H1 (cell line): ENCODE measurements at regions not wholly inside any gene's neighbourhood (a gene's known extent, or its start where the extent isn't known, plus 50 kb on each side); places are given as distances from the start of the nearest gene placed in this dataset.

Experiments used
- CBX8 ChIP-seq: fragments of 300-800, 300-1000 bp; sonication (generic); IDR thresholded peaks from 2 replicates; pipeline ENCODE4 v1.7.1; 2016; ENCODE audit warnings: low read depth, low read length, borderline replicate concordance
- CHD2 ChIP-seq: IDR thresholded peaks from 2 replicates; pipeline ENCODE4 v1.6.1; 2012; ENCODE audit warnings: low read length, improper control_type of control experiment
- HDAC2 ChIP-seq, 2 experiments: fragments of 300-600 bp in 1 of 2; sonication (generic) in 1 of 2; IDR thresholded peaks; 2 replicates each; pipeline ENCODE4 v1.6.1; 2011 to 2012; ENCODE audit warnings: low read depth in 2 of 2, low read length in 2 of 2, mild to moderate bottlenecking in 2 of 2, moderate library complexity in 2 of 2, borderline replicate concordance in 1 of 2, inconsistent platforms in 1 of 2
- SIN3A ChIP-seq, 2 experiments: IDR thresholded peaks in 1 of 2; conservative IDR thresholded peaks in 1 of 2; 2 replicates each; pipeline ENCODE4 v1.6.1; 2011 to 2012; ENCODE audit warnings: low read length in 2 of 2, improper control_type of control experiment in 1 of 2, low read depth in 1 of 2, mild to moderate bottlenecking in 1 of 2
- SUZ12 ChIP-seq: fragments of 200-600 bp; sonication (generic); IDR thresholded peaks from 2 replicates; pipeline ENCODE4 v1.6.1; 2012; ENCODE audit warnings: mild to moderate bottlenecking, inconsistent platforms, low read length, moderate library complexity, mixed read lengths
- TF ChIP-seq, protein P1 (sequence below): fragments of 300-600 bp; sonication (generic); IDR thresholded peaks from 2 replicates; pipeline ENCODE4 v1.7.1; 2012; ENCODE audit warnings: low read length, moderate library complexity, mild to moderate bottlenecking, inconsistent platforms; ENCODE audit not compliant: insufficient replicate concordance

DNA sequence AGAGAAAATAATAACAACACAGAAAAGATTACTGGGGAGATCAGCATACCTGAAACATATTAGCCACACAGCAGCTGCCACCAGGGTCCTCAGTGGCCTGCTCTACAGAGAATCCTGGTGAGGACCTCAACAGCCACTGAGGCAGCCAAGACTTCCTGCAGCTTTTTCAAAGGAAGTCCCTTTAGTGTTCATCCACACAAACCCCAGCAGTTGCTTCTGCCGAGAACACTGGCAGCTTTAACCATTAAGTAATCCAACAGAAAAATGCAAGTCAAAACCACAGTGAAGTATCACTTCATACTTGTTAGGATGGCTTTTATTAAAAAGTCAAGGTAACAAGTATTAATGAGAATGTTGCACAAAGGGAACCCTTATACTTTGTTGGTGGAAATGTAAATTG is 542.0 kb upstream of the GCFC2 start (continued):
- TF ChIP-seq, protein P1, sequence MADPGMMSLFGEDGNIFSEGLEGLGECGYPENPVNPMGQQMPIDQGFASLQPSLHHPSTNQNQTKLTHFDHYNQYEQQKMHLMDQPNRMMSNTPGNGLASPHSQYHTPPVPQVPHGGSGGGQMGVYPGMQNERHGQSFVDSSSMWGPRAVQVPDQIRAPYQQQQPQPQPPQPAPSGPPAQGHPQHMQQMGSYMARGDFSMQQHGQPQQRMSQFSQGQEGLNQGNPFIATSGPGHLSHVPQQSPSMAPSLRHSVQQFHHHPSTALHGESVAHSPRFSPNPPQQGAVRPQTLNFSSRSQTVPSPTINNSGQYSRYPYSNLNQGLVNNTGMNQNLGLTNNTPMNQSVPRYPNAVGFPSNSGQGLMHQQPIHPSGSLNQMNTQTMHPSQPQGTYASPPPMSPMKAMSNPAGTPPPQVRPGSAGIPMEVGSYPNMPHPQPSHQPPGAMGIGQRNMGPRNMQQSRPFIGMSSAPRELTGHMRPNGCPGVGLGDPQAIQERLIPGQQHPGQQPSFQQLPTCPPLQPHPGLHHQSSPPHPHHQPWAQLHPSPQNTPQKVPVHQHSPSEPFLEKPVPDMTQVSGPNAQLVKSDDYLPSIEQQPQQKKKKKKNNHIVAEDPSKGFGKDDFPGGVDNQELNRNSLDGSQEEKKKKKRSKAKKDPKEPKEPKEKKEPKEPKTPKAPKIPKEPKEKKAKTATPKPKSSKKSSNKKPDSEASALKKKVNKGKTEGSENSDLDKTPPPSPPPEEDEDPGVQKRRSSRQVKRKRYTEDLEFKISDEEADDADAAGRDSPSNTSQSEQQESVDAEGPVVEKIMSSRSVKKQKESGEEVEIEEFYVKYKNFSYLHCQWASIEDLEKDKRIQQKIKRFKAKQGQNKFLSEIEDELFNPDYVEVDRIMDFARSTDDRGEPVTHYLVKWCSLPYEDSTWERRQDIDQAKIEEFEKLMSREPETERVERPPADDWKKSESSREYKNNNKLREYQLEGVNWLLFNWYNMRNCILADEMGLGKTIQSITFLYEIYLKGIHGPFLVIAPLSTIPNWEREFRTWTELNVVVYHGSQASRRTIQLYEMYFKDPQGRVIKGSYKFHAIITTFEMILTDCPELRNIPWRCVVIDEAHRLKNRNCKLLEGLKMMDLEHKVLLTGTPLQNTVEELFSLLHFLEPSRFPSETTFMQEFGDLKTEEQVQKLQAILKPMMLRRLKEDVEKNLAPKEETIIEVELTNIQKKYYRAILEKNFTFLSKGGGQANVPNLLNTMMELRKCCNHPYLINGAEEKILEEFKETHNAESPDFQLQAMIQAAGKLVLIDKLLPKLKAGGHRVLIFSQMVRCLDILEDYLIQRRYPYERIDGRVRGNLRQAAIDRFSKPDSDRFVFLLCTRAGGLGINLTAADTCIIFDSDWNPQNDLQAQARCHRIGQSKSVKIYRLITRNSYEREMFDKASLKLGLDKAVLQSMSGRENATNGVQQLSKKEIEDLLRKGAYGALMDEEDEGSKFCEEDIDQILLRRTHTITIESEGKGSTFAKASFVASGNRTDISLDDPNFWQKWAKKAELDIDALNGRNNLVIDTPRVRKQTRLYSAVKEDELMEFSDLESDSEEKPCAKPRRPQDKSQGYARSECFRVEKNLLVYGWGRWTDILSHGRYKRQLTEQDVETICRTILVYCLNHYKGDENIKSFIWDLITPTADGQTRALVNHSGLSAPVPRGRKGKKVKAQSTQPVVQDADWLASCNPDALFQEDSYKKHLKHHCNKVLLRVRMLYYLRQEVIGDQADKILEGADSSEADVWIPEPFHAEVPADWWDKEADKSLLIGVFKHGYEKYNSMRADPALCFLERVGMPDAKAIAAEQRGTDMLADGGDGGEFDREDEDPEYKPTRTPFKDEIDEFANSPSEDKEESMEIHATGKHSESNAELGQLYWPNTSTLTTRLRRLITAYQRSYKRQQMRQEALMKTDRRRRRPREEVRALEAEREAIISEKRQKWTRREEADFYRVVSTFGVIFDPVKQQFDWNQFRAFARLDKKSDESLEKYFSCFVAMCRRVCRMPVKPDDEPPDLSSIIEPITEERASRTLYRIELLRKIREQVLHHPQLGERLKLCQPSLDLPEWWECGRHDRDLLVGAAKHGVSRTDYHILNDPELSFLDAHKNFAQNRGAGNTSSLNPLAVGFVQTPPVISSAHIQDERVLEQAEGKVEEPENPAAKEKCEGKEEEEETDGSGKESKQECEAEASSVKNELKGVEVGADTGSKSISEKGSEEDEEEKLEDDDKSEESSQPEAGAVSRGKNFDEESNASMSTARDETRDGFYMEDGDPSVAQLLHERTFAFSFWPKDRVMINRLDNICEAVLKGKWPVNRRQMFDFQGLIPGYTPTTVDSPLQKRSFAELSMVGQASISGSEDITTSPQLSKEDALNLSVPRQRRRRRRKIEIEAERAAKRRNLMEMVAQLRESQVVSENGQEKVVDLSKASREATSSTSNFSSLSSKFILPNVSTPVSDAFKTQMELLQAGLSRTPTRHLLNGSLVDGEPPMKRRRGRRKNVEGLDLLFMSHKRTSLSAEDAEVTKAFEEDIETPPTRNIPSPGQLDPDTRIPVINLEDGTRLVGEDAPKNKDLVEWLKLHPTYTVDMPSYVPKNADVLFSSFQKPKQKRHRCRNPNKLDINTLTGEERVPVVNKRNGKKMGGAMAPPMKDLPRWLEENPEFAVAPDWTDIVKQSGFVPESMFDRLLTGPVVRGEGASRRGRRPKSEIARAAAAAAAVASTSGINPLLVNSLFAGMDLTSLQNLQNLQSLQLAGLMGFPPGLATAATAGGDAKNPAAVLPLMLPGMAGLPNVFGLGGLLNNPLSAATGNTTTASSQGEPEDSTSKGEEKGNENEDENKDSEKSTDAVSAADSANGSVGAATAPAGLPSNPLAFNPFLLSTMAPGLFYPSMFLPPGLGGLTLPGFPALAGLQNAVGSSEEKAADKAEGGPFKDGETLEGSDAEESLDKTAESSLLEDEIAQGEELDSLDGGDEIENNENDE = no peak
- TF ChIP-seq CHD2 = no peak
- no peak for TF ChIP-seq SUZ12
- no peak for TF ChIP-seq CBX8
- TF ChIP-seq HDAC2 (IDR thresholded peaks at IDR 0.05; ENCODE audit: borderline replicate concordance in 1 of 2, low read depth in 2 of 2, low read length in 2 of 2) = no peak
- TF ChIP-seq SIN3A (conservative IDR thresholded peaks at IDR 0.05 in 1 of 2, IDR thresholded peaks at IDR 0.05 in 1 of 2; ENCODE audit: low read depth in 1 of 2, low read length in 2 of 2) = no peak
